Activated naive CD4-positive, alpha-beta T cell treated with anti-CD3 and anti-CD28 coated beads, Interleukin-2, amount 50 U/mL, for 24 hours (primary cell): ENCODE measurements at regions not wholly inside any gene's neighbourhood (a gene's known extent, or its start where the extent isn't known, plus 50 kb on each side); places are given as distances from the start of the nearest gene placed in this dataset.

ENCODE experiments used
- H3K27ac Mint-ChIP-seq: one replicate; pipeline ENCODE4 v1.8.0; 2021; ENCODE audit warnings: mild to moderate bottlenecking, mixed read lengths
- H3K27me3 Mint-ChIP-seq: one replicate; pipeline ENCODE4 v1.8.0; 2021; ENCODE audit warnings: mixed read lengths
- H3K36me3 Mint-ChIP-seq: one replicate; pipeline ENCODE4 v1.8.0; 2021; ENCODE audit warnings: mixed read lengths
- H3K4me1 Mint-ChIP-seq: one replicate; pipeline ENCODE4 v1.8.0; 2021; ENCODE audit warnings: mixed read lengths
- H3K4me3 Mint-ChIP-seq: one replicate; pipeline ENCODE4 v1.8.0; 2021; ENCODE audit warnings: mild to moderate bottlenecking, mixed read lengths
- H3K9me3 Mint-ChIP-seq: one replicate; pipeline ENCODE4 v1.8.0; 2021; ENCODE audit warnings: mixed read lengths

GRCh38 chr12:91851741-91852477 lies 293.7 kb downstream of the BTG1 start:
- Mint-ChIP-seq H3K4me3 (no peak overlapping the region), H3K4me1 (peaks cover 35% of the 10 kb centered on the region), H3K27me3 (no peaks in the 10 kb centered on the region), H3K9me3 (peaks cover 4% of the 10 kb centered on the region), H3K36me3 (no peaks in the 10 kb centered on the region), H3K27ac (no peak overlapping the region)

- Mint-ChIP-seq H3K27ac (no peak overlapping the region), H3K36me3 (peaks cover 8% of the 10 kb centered on the region), H3K4me1 (peaks cover 29% of the 10 kb centered on the region), H3K9me3 (peaks cover 15% of the 10 kb centered on the region), H3K4me3 (no peak overlapping the region), H3K27me3 (no peaks in the 10 kb centered on the region)
These were observed 299.1 kb downstream of the BTG1 start for GRCh38 chr12:91846466-91847055.

DNA sequence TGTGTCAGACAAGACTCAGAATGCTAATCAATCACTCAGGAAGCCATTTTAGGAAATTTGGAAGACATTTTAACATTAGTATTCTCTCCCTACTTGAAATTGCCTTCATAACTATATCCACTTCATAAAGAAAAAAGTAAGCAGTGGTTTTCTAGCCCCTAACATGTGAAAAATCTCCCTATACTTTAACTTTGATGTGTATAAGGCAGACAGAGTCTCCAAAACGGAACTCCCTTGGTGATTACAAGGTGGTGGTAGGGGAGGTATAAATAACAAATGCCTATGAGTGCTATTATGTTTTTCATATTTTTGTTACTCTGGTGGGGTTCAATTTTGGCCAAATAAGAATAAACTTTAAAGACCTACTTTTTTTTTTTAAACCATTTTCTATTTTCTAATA lies 300.3 kb downstream of the BTG1 start:
- H3K4me3 Mint-ChIP-seq = no peak overlapping the region
- H3K9me3 Mint-ChIP-seq = peaks cover 20% of the 10 kb centered on the region
- peaks cover 8% of the 10 kb centered on the region for H3K36me3 Mint-ChIP-seq
- peak overlapping the region; percentile 46 for H3K27ac Mint-ChIP-seq
- H3K27me3 Mint-ChIP-seq = no peaks in the 10 kb centered on the region
- peaks cover 26% of the 10 kb centered on the region for H3K4me1 Mint-ChIP-seq

DNA sequence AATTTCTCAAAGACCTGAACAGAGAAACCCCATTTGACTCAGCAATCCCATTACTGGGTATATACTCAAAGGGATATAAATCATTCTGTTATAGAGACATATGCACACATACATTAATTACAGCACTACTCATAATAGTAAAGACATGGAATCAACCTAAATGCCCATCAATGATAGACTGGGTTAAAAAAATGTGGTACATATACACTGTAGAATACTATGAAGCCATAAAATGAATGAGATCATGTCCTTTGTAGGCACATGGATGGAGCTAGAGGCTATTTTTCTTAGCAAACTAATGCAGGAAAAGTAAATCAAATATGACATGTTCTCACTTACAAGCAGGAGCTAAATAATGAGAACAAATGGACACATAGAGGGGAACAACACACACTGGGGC lies 303.8 kb downstream of the BTG1 start:
- no peaks in the 10 kb centered on the region for H3K27me3 Mint-ChIP-seq
- H3K9me3 Mint-ChIP-seq = peaks cover 16% of the 10 kb centered on the region
- H3K27ac Mint-ChIP-seq = no peak overlapping the region
- peaks cover 8% of the 10 kb centered on the region for H3K36me3 Mint-ChIP-seq
- H3K4me3 Mint-ChIP-seq = no peak overlapping the region
- H3K4me1 Mint-ChIP-seq = peaks cover 20% of the 10 kb centered on the region

DNA sequence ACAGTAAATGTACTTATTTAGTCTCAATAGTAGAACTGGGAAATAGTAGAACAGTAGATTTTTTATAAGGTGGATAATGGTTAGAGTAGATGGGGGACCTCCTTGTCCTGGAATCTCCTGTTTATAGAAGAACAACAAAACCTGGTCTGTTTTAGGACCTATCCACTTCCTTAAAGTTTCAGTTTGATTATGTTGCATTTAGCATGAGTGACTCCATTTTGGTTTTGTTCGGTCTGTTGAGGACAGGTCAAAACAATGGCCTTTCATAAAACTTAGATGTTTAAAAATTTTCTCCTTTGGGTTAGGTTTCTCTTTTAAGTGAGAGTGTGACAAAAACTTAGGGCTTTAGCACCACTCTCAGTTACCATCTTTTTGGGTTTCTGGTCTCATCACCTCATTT lies 308.9 kb downstream of the BTG1 start:
- H3K4me3 Mint-ChIP-seq = no peak overlapping the region
- H3K27ac Mint-ChIP-seq = no peak overlapping the region
- peaks cover 13% of the 10 kb centered on the region for H3K9me3 Mint-ChIP-seq
- H3K4me1 Mint-ChIP-seq = peaks cover 19% of the 10 kb centered on the region
- H3K36me3 Mint-ChIP-seq = peaks cover 3% of the 10 kb centered on the region
- no peaks in the 10 kb centered on the region for H3K27me3 Mint-ChIP-seq

GRCh38 chr12:91836264-91836663 lies 309.4 kb downstream of the BTG1 start:
- Mint-ChIP-seq H3K27ac (no peak overlapping the region), H3K4me3 (no peak overlapping the region), H3K4me1 (peaks cover 19% of the 10 kb centered on the region), H3K36me3 (peaks cover 3% of the 10 kb centered on the region), H3K9me3 (peaks cover 8% of the 10 kb centered on the region), H3K27me3 (no peaks in the 10 kb centered on the region)

- no peak overlapping the region for H3K27ac Mint-ChIP-seq
- peaks cover 6% of the 10 kb centered on the region for H3K9me3 Mint-ChIP-seq
- H3K27me3 Mint-ChIP-seq = no peaks in the 10 kb centered on the region
- no peak overlapping the region for H3K4me3 Mint-ChIP-seq
- H3K4me1 Mint-ChIP-seq = peaks cover 19% of the 10 kb centered on the region
- H3K36me3 Mint-ChIP-seq = peaks cover 3% of the 10 kb centered on the region
These were observed 310.0 kb downstream of the BTG1 start for GRCh38 chr12:91835693-91836092.

DNA sequence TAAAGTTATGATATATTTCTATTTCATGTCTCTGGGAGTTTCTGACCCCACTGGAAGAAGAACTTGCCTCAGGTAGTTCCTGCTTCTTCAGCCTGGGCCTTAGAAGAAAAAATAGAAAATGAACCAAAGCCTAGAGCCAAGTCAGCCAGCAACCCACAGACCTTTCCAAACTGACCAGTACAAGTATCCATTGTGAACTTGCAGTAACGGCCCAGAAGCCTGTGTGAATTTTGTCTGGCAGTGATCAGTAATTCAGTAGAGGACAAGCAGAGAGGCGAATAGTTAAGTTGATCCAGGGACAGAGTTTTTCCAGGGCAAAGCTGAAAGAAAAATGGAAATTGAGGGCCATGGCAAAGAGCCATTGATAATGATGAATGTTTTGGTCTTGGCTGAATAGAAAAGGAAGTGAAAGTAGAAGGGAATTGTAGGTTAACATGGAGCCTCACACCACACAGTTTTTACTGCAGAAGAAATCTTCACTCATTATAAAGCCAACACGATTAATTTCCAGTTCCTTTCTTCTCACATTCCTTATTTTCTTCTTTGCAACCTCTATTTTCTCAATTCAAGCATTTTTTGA lies 311.8 kb downstream of the BTG1 start:
- Mint-ChIP-seq H3K9me3 (peaks cover 6% of the 10 kb centered on the region), H3K27me3 (no peaks in the 10 kb centered on the region), H3K27ac (no peak overlapping the region), H3K4me3 (no peak overlapping the region), H3K4me1 (peaks cover 19% of the 10 kb centered on the region), H3K36me3 (peaks cover 3% of the 10 kb centered on the region)

- Mint-ChIP-seq H3K4me1 (peaks cover 4% of the 10 kb centered on the region), H3K27ac (no peak overlapping the region), H3K9me3 (no peaks in the 10 kb centered on the region), H3K4me3 (no peak overlapping the region), H3K36me3 (no peaks in the 10 kb centered on the region), H3K27me3 (no peaks in the 10 kb centered on the region)
These were observed 319.6 kb downstream of the BTG1 start for GRCh38 chr12:91825999-91826398.

DNA sequence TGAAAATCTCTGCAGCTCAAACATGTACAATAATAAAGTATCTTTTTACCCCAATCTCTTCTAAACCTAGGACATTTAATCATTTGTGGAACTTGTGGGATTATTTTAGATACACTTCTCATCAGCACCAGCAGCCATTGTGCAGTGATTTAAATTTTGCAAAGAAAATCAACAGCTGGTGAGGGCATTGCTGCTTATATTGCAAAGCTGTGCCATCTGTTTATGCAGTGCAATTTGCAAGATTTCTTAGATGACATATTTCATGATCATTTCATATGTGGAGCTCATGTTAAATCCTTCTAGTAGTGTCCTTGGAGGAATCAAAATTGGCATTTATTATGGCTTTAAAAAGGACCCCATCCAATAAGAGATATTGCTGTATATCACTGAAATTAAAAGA lies 320.7 kb downstream of the BTG1 start:
- Mint-ChIP-seq H3K27ac (no peak overlapping the region), H3K9me3 (peaks cover 4% of the 10 kb centered on the region), H3K4me1 (peaks cover 4% of the 10 kb centered on the region), H3K27me3 (no peaks in the 10 kb centered on the region), H3K4me3 (no peak overlapping the region), H3K36me3 (no peaks in the 10 kb centered on the region)

GRCh38 chr12:91819132-91819447 lies 326.6 kb downstream of the BTG1 start:
- no peak overlapping the region for H3K27ac Mint-ChIP-seq
- H3K4me3 Mint-ChIP-seq = no peak overlapping the region
- H3K36me3 Mint-ChIP-seq = peaks cover 1% of the 10 kb centered on the region
- no peaks in the 10 kb centered on the region for H3K27me3 Mint-ChIP-seq
- H3K4me1 Mint-ChIP-seq = peaks cover 24% of the 10 kb centered on the region
- peaks cover 4% of the 10 kb centered on the region for H3K9me3 Mint-ChIP-seq

GRCh38 chr12:91818227-91819131 lies 327.2 kb downstream of the BTG1 start:
- peaks cover 1% of the 10 kb centered on the region for H3K36me3 Mint-ChIP-seq
- H3K27me3 Mint-ChIP-seq = no peaks in the 10 kb centered on the region
- no peak overlapping the region for H3K27ac Mint-ChIP-seq

DNA sequence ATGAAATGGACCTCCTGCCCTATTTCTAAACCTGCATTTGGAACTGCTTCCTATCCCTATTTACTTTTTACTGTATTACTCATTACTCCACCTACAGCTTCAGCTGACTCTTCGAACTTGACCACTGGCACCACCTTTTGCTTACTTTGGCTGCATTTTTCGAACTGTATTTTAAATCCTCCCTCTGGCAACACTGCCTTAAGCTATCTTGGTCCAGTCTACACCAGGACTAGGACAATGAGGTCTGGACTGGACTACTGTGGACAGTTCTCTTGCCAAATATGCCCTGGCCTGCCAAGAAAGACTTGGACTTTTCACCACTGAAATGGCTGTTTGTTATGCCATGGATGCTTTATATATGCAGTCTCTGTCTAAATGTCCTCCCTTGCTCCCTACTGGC lies 328.1 kb downstream of the BTG1 start:
- Mint-ChIP-seq H3K27ac (no peak overlapping the region), H3K4me1 (peaks cover 37% of the 10 kb centered on the region), H3K36me3 (peaks cover 1% of the 10 kb centered on the region), H3K9me3 (peaks cover 9% of the 10 kb centered on the region), H3K4me3 (no peak overlapping the region), H3K27me3 (no peaks in the 10 kb centered on the region)

More at GRCh38 chr12:91818227-91819131, 327.2 kb downstream of the BTG1 start:
- Mint-ChIP-seq H3K4me3 (no peak overlapping the region), H3K9me3 (peaks cover 8% of the 10 kb centered on the region), H3K4me1 (peaks cover 29% of the 10 kb centered on the region)

GRCh38 chr12:91813701-91814100 lies 331.9 kb downstream of the BTG1 start:
- Mint-ChIP-seq H3K36me3 (peaks cover 8% of the 10 kb centered on the region), H3K4me3 (no peak overlapping the region), H3K27ac (peak overlapping the region; percentile 13)

GRCh38 chr12:91811481-91812287 lies 334.0 kb downstream of the BTG1 start:
- H3K4me1 Mint-ChIP-seq = peaks cover 48% of the 10 kb centered on the region
- H3K9me3 Mint-ChIP-seq = peaks cover 15% of the 10 kb centered on the region
- peaks cover 17% of the 10 kb centered on the region for H3K36me3 Mint-ChIP-seq
- H3K4me3 Mint-ChIP-seq = no peak overlapping the region
- peak overlapping the region; percentile 79 for H3K27ac Mint-ChIP-seq
- no peaks in the 10 kb centered on the region for H3K27me3 Mint-ChIP-seq

More at GRCh38 chr12:91813701-91814100, 331.9 kb downstream of the BTG1 start:
- Mint-ChIP-seq H3K9me3 (peaks cover 5% of the 10 kb centered on the region), H3K4me1 (peaks cover 51% of the 10 kb centered on the region), H3K27me3 (no peaks in the 10 kb centered on the region)
